DMS153 treated with DMSO at 0.1 percent for 48 hours (cell line): ENCODE measurements at regions not wholly inside any gene's neighbourhood (a gene's known extent, or its start where the extent isn't known, plus 50 kb on each side); places are given as distances from the start of the nearest gene placed in this dataset.
"Not testable (repeated sequence)": the region's sequence is repeated elsewhere in the genome, so short reads cannot be mapped to it uniquely, and the experiment has no call there.

Experiments used
- DNase-seq: peaks from one replicate; lab custom pipeline; 2025; ENCODE audit not compliant: unreplicated experiment; lab: John Stamatoyannopoulos, UW

DNA sequence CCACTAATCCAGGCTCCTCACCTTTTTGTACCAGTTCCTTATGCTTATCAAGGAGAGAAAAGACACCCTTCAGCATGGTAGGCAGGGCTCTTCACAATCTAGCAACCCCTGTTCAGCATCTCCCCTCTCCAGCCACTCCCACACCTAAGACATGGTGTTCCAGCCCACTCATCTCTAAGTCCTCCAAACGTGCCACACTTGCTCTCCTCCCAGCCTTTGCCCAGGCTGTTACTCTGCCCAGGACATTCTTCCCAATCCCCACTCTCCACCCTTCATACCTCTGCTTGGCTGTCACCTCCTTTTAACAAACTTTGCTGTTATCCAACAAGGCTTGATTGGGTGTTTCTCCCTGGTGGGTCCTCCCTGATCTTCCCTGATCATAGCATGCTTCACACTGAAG, 270.6 kb upstream of the CHAC2 start:
- DNase-seq = no peak

DNA sequence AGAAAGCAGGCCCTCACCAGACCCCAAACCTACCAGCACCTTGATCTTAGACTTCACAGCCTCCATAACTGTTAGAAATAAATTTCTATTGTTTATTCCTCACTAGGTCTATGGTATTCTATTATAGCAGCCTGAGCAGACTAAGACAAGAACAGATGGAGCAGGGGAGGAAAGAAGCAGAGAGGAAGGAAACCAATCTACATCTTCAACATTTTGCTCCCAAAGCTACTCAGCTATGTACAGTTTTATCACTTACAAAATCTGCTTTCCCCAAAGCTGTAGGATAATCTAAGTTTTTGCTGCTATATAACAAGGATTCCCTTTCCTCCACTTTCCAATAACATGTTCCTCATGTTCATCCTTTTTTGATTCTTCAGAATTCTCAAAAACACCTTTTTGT, 274.4 kb upstream of the CHAC2 start:
- DNase-seq = no peak

DNA sequence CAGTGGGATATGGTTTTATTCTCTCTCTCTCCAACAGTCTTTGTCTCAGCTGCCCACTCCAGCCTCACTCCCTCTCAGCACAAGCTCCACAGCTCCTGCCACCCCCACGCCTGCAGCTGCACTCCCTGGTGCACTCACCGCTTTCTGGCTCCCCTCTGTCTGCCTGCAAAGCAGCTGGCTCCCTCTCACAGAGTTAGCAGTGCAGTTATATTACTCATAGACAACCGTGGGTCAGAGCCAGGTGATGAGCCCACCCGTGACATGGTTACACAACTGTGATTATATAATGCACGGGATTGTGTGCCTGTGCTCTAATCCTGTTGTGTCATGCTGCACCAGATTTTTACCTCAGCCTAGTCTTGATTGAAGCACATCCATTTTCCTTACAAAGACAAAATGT, 276.9 kb upstream of the CHAC2 start:
- DNase-seq = no peak

DNA sequence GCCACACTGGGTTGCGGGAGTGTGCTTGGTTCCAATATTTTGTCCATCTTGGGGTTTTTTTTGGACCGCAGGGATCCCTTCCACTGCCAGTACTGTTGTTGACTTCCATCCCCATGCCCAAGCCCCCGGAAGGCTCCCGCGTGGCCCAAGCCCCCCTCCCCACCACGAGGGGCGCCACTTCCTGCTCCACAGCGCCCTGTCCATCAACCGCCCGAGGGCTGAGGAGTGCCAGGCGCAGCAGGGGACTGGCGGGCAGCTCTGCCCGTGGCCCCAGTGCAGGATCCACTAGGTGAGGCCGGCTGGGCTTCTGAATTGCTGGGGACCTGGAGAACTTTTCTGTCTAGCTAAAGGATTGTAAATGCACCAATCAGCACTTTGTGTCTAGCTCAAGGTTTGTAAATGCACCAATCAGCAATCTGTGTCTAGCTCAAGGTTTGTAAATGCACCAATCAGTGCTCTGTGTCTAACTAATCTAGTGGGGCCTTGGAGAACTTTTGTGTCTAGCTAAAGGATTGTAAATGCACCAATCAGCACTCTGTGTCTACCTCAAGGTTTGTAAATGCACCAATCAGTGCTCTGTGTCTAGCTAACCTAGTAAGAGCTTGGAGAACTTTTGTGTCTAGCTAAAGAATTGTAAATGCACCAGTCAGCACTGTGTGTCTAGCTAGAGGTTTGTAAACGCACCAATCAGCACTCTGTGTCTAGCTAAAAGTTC, 281.3 kb upstream of the CHAC2 start:
- DNase-seq = not testable (repeated sequence)

DNA sequence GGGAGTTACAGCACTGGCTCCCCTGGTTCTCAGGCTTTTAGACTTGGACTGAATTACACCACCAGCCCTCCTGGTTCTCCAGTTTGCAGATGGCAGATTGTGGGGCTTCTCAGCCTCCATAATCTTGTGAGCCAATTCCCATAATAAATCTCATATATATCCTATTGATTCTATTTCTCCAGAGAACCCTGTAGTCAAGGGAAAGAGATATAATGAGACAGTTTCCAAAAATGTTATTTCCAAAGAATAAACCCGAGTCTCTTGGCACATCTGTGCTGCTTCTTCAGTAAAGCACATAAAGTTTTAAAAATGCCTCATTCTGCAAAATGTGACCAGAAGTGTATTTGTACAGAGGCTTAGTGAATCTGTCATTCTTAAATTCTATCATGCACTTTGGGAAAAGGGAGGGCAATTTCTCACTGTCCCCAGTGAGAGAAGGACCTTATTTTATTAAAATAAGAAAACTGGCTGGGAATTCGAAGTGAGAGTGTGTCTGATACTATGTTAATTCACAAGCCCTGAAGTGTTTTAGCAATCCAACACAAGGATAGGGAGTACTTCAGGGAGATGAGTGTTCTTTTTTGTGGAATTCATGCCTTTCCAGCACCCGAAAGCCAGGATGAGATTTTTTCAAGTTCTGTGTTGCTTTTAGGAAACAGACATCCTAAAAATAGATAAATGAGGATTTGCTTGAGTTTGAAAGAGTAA, 282.4 kb upstream of the CHAC2 start:
- no peak for DNase-seq

DNA sequence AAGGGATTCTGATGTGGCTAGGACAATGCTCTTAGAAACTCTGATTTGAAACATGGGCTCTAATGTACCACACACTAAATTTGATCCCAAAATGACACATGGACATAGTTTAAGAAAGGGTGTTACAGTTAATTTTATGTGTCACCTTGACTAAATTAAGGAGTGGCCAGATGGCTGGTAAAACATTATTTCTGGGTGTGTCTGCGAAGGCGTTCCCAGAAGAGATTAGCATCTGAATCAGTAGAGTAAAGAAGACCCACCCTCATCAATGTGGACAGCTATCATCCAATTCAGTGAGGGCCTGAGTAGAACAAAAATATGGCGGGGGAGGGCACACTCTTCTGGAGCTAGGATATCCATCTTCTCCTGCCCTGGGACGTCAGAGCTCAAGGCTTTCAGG, 283.1 kb upstream of the CHAC2 start:
- DNase-seq = no peak

DNA sequence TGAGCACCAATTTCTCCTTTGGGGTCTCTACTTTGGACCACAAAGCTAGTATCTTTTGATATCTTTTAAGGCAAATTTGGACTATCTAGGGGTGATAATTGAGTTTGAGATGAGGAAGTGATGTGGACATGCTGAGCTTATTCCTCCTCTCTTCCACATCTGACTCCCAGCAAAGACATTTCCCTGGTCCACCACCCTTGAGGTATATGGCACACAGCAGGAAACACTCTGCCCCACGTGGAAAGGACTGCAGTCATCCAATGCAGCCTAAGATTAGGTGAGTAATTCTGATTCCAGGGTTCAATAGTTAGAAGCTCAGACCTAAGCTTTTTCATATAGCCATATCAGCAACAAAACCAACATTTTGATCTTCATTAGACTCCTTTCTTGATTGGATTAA, 290.1 kb upstream of the CHAC2 start:
- no peak for DNase-seq

DNA sequence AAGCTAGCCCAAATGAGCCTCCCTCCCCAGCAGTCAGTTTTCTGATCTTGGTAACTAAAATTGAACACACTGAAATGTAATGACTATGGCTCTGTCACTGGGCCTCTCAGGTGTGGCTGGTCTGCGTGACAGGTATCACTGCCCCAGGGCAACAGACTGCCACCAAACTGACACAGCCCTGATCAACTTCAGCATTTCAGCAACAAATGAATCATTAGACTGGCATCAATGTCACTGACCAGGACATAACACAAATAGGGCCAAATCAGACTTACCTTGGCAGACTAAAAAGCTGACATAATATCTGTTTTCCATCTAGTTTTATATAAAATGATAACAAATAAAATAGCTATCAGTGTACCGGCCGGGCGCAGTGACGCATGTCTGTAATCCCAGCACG, 290.8 kb upstream of the CHAC2 start:
- no peak for DNase-seq

DNA sequence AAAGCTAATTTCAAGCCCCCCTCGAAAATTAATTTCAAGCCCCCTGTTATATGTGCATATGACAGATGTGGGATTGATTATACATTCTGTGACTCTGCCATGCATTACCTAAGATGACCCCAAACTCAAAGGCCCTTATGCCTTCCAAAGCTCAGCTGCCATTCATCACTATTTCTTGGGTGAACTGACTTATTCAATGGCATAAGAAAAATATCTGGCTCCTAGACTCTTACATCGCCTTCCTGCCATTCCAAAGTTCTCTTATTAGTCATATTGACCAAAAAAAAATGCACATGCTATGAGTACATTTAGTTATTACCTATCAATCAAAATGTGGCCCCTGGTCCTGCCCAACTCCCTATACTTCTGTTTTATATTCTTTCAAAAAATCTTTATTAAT, 291.8 kb upstream of the CHAC2 start:
- DNase-seq = no peak

DNA sequence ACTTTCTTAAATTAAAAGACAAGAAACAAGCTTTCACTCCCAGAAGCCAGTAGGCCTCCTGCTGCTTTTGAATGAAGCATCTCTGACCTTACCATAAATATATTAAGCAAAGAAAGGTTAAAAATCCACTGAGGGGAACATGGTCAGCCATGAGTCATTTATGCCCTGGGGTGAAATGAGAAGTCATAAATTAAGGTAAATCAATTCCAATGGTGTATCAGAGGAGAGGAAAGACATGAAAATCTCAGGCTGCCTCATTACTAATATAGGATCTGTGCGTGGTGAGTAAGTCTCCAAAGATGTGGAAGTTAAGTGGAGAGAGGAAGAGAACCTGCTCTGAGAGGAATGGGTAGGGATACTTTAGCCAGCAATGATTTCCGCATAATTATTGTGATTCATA, 292.3 kb upstream of the CHAC2 start:
- DNase-seq = no peak

DNA sequence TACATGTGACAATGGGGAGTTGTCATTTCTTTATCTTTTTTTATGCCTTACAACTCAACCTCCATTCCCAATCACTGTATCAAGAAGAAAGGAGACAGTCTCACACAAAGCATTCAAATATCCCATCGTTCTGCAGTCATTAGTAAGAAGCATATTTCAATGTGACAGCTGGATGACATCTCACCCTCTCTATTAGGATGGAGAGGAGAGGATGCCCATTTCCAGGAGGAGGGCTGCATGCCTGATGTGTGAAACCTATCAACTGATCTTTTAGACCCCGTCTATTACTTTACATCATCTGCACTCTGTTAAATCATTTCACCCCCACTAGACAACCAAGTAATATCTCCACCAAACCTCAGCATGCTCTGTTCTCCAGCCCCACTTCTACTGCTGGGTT, 292.7 kb upstream of the CHAC2 start:
- no peak for DNase-seq

DNA sequence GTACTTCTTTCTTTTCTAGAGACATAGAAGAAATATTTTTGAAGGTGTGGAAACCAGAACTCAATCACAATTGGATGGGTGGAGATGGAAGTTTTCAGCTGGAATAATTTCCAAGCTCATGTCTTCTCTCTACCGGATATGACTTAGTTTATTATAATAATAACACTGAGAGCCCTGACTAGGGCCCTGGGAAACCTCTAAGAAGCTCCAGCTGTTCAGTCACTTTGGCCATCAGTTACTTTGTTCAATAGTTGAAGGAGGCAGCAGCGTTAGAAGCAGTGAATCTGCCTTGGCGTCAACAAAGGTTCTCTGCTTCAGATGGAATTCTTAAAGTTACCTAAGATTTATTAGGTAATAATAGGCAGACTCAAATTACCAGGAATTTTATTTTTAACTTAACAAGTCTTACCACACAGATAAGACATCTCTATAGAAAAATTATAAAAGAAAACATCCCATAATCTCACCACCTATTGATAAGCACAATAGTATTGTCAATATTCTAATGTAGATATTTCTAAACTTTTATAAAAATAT, 293.8 kb upstream of the CHAC2 start:
- no peak for DNase-seq

DNA sequence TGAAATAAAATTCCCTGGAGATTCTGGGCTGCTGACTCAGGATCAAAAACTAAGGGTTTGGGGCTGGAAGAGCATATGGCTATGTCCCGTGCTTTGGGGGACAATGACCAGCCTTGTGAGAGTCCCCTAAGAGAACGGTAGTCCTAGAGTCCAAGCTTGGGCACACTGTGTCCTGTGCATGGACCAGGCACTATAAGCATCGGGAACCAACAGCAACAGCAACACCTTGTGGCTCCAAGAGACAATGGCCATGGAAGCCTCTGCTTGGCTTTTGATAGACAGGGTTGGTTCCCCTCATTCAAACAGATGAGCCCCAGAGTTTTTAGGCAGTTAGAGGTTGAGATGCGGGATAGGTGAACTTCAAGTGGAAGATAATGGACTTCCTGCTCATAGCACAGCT, 294.4 kb upstream of the CHAC2 start:
- peak; percentile 37 for DNase-seq

DNA sequence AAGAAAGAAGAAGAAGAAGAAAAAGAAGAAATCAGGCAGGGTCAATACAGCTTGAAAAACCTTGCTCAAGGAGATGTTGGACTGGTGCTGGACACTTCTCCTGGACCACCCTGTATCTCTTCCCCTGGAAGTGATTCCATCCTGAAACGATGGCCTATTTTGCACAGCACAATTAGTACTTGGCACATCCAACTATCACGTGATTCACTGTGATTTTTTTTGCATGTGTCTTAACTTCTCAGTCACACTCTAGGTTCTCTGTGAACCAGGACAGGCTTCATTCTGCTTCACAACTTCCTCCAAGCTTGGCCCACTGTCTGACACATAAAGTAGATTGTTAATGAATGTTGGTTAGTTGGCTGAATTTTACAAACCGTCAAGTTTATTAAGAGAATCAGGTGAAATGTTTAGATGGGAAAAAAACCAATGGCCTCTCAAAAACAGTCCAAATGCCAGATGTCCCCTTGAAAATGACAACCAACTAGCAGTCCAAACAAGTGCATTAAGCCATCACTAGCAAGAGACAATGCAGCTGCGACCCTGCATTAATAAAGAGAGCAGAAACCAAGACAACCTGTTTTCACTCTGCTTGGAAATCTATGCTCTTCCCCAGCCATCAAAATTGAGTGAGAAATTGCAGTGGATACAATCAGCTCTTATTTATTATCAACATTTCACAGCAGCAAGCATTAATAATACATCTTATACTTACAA, 300.0 kb upstream of the CHAC2 start:
- no peak for DNase-seq

DNA sequence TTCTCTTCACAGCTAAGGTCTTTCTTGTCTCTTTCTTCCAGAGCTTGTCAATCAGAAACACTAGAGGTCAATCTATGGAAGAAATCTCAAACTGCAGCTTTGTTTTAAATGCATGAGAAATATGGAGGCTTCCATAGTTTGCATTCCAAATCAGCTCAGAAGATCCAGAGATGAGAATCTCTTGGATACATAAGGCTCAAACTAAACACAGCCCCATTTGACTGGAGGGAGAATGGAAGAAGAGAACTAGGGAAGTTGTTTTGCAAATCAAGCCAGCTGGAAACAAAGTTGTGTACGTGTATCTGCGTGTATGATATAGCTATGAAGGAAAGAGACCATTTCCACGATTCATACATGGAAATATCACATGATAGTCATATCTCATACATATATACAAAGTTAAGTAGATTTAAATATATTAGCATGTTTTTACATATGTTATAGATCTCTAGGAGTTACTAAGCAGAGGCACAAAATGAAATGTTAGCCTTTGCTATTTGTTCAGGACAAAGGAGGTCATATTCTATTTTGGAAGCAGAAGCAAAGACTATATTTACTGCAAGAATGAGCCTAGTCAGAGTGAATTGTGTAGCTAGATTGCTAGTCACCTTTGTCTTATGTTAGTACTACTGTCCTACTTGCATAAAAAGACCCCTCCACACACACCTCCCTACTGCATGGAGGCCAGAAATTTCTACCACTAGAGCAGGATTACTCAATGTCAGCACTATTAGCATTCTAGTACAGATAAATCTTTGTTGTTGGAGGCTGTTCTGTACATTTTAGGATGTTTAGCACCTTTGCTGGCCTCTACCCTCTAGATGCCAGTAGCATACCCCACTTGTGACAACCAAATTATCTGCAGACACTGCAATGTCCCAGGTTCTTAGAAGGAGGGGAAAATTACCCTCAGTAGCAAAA, 303.5 kb upstream of the CHAC2 start:
- DNase-seq = no peak

DNA sequence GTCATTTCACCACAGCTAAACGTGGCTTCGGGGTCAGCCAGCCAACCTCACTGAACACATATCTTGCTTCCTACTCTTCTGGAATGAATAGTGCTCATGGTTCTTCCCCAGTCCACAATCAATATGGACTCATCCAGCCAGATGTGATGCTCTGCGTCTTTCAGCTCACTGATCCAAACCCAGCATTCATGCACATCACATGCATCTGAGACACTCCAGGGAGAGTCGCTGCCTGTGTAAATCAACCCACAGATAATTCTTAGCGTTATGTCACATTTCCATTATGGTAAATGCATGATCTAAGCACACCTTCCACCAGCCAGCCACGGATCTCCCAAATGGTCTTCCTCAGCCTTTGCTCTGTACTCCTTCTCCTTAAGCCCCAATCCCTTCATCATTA, 306.7 kb upstream of the CHAC2 start:
- no peak for DNase-seq

DNA sequence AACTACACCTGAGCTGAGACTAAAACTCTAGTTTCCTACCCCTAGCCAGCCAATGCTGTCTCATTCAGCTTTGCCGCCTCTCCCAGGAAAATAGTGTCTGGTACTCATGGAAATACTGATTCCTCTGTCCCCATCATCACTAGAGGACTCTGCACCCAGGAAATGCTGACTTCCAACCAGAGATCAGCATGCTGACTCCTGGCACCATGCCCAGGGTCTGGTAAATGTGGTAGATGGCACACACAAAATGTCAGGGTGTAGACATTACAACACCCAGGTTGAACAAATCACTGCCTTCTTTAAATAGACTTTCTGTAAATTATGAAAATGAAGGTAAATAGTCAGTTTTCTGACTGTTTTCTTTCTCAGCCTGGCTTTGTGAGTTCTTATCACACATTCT, 307.3 kb upstream of the CHAC2 start:
- no peak for DNase-seq

DNA sequence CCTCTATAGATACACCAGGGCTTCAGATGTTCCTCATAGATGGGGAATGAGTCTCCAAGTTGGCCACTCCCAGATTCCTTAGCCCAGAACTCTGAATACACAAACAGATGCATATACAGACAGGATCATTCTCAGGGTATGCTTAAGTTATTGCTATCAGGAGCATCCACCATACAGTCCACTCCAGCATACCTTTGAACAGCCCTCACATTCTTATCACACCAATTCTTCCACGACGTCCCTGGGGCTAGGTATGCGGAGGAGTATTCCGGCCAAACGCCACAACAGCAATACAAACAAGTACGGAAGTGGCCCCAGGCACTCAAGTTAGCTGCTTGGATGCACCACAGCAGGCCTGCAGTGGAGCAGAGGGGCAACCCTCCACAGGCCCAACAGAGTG, 312.5 kb upstream of the CHAC2 start:
- DNase-seq = no peak

DNA sequence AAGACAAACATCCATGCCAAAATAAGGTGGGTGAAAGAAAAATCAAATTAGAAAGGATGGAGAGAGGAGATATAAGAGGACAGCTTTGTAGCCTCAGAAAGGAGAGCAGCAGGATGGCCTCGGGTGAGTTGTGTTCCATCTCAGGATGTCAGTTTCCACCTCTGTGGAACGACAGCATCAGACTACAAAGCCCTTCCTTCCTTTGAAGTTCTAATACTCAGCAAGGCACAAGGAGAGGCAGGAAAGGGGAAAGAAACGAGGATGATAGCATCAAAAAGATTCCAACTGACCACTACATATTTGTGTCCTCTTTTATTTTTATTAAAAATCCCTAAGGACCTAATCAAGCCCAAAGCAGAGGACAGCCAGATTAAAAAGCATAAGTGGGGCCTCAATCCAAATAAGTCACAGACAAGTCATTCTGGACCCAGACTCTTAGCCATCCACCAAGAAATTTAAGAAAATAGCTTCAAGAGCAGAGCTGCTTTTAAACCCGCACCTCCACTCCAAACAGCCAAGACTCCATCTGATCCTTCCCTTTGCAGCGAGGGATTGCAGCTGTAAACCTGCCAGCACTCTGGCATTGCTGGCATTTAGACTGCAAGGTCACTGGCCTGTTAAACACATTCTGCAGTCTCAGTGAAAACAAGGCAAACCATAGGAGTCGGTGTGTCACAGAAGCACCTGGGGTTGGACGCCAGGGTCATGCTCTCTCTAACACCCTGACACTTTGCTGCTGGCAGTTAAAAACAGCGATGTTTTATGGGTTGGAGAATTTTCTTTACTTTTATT, 314.5 kb upstream of the CHAC2 start:
- DNase-seq = no peak

DNA sequence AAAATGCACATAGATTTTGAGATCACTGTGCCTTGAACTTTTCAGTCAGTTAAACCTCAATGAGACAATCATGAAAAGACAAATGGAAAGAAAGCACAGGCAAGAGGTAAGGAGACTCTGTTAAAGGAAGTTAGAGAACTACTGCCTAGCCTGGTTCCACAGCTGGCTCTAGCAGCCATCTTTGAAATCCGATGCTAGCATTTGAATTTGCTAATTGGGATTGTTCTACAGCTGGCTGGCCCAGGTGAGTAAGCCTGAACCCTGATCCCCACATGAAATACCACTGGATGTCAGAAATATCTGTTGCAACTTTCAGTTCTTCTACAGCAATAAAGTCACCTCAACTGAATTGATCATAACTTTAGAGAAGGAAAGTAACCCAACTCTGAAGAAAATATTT, 315.2 kb upstream of the CHAC2 start:
- no peak for DNase-seq
